GM19351 (cell line): ENCODE measurements at regions not wholly inside any gene's neighbourhood (a gene's known extent, or its start where the extent isn't known, plus 50 kb on each side); places are given as distances from the start of the nearest gene placed in this dataset.

Experiments
- ATAC-seq: cut with Tn5 transposase; IDR thresholded peaks from one replicate; pipeline ENCODE4 v1.9.1; 2021; ENCODE audit warnings: mild to moderate bottlenecking, moderate library complexity; ENCODE audit not compliant: unreplicated experiment

DNA sequence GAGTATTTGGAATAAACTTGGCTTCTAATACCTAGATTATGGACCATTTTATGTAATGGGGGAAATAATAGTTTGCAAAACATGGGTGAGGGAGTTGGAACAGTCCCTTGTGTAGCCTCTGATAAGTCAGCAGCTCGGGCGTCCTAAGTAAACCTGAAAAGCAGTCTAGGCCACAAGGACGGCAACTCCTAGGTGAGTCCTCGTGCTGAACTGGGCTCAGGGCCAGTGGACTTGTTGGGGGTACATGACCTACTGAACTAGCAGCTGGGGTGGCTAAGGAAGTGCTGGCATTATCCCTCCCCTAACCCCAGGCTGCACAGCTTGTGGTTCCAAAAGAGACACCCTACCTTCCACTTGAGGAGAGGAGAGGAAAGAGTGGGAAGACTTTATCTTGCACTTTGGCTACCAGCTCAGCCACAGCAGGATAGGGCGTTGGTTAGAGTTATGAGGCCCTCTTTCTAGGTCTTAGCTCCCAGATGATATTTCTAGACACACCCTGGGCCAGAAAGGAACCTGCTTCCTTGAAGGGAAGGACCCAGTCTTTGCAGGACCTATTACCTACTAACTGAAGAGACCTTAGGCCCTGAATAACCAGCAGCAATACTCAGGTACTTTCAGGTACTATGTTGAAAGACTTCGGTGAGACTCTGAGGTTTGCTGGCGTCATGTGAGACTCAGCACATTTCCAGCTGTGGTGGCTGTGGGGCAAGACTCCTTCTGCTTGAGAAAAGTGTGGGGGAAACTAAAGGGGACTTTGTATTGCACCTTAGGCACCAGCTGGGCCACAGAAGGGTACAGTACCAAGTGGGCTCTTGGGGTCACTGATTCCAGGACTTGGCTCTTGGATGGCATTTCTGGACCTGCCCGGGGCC, 71.0 kb downstream of the AQP4 start:
- no peak for ATAC-seq

DNA sequence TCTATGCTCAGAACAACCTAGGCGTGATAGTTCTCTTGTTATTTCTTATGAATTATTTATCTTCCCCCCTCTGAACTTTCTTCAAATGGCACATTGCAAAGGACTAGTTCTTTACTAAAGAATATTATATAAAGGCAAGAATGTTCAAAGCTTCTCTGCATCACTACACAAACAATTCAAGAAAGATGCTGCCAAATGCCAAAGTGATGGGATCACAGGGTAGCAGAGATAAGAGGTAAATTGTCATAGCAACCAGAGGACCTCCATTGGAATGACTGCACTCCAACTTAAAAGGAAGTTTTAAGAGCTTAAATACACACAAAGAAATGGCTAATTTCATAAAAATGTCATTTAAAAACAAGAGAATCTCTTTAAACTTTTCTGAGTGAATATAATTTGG, 72.8 kb downstream of the AQP4 start:
- ATAC-seq: no peak

GRCh38 chr18:26791676-26792075, 73.8 kb downstream of the AQP4 start:
- ATAC-seq: no peak

DNA sequence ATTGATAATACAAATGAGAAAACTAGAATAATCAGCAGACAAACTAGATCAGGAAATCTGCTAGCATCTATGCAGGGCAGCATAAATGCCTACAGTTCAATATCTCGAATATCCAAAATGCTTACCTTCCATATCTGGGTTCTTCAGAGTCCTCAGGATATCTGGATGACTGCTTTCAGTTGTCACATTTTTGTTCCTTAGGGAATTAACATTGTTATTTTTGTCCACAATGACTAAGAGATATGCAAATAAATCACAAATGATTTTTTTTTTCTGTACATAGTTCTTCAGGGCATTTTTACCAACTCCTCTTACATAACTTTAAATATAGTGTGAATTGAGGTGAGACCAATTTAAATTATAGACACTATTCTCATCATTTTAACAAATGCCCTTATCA, 80.9 kb downstream of the AQP4 start:
- ATAC-seq: no peak

DNA sequence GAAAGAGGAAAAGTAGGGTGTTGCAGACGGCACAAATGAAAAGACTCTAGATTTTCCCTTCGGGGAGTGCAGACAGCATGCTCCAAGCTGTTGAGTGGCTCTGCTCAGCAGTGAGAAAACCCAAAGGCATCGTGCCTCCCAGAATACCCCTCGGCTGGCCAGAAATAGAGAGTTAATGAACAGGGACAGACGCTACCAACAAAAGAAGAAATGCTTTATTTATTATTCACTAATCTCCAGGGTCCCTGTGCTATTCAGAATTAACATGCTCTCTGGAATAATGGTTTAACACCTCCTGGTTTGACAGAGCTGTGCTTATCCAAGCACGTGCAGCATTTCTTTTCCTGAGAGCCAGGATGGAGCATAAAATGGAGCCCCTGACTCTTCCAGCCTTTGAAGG, 82.3 kb downstream of the AQP4 start:
- ATAC-seq: no peak

GRCh38 chr18:26780520-26781325, 84.8 kb downstream of the AQP4 start:
- ATAC-seq: peak; percentile 57

- no peak for ATAC-seq
Observed at GRCh38 chr18:26778054-26778393, 87.5 kb downstream of the AQP4 start.

DNA sequence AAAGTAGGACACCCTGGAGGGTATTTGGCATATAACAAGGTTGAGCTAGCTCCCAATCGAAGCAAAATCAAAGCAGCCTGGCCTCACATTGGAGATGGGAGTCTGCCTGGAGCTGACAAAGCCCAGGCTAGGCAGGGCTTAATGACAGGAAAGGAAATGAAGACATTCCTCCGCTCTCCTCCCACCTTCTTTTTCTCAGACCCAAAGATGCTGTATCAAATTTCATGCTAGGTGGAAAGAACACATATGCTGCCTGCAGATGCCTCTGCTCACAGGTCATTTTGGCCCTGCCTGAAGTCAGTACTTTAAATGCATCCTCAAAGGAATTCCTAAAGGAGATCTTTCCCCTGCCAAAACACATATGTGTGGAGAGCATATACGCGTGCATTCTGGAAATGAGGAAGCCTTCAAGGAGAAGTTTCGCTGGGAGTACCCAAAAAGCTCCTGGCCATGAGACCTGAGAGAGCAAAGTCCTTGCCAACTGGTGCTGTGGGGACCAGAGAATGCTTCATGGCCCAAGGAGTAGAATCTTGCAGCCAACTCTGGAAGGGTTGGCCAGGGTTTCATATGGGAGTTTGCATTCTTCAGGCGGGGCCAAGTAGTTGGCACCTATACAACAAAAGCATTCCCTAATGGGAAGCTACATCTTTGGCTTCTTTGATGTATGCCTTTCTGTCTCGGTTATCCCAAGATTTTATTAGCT, 88.0 kb downstream of the AQP4 start:
- ATAC-seq: no peak

- no peak for ATAC-seq
Observed at GRCh38 chr18:26772691-26773090, 92.8 kb downstream of the AQP4 start.

DNA sequence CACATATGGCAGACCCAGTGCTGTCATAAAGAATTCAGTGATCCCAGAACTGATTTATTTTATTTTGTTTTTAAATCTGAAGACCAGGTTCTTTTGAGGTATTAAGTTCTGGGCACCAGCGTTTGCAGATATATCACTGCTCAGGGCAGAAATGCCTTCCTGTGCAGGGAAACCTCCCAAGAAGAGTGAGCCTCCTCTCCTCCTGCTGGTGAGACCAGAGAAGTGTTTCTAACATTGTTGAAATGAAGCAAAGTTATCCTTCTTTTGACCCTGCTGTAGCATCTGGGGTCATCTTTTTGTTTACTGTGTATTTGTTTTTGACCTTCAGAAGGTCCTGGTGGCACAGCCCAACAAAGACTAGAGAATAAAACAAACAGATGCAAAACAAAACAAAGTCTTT, 94.0 kb downstream of the AQP4 start:
- ATAC-seq: peak; percentile 68

- no peak for ATAC-seq
Observed at GRCh38 chr18:26768385-26768784, 97.1 kb downstream of the AQP4 start.

DNA sequence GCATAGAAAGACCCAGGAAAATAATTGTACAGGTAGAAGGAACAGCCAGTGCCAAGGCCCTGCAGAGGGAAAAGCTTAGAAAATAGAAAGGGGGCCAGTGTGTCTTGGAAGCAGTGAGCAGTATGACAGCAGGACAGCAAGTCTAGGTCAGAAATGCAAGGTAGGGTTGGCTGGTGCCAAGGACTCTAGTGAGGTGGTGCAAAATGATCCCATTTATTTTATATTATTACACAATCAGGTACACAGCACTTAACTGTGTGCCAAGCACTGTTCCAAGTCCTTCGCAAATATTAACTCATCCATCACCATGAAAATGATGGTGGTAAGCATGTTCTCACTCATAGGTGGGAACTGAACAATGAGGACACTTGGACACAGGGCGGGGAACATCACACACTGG, 100.0 kb downstream of the AQP4 start:
- ATAC-seq: no peak

DNA sequence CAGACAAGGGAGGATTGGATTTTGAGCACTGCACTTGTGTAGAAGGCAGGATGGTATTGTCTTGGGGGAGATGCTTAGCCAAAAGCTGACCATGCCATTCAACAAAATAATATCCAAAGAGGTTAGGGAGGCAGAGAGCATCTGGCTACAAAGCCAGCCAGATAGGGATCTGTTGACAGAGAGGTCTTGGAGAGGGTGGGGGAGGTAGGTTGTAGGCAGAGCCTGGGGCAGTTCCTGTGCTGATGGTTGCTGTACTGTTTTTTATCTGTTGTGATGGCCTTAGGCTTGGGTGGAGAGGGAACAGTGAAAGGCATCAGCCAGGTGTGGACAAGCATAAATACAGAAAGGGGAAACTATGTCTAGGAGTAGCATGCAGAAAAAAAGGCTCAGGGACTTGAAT, 100.9 kb downstream of the AQP4 start:
- ATAC-seq: no peak

DNA sequence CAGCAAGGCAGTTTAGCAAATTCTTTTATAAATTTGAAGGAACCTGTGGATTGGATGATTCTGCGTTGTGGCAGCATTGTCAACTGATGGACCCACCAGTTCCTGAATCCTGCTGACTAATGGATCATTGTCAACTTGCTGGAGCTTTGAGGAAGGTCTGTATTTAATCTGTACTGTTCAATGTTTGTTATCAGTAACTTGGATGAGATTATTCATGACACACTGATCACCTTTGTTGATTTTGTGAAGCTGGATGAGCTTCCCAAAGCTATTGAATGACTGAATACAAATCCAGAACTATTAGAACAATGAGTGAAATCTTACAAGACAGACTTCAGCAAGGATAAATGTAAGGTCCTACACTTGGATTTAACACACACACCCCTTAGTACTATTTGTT, 101.3 kb downstream of the AQP4 start:
- ATAC-seq: no peak

DNA sequence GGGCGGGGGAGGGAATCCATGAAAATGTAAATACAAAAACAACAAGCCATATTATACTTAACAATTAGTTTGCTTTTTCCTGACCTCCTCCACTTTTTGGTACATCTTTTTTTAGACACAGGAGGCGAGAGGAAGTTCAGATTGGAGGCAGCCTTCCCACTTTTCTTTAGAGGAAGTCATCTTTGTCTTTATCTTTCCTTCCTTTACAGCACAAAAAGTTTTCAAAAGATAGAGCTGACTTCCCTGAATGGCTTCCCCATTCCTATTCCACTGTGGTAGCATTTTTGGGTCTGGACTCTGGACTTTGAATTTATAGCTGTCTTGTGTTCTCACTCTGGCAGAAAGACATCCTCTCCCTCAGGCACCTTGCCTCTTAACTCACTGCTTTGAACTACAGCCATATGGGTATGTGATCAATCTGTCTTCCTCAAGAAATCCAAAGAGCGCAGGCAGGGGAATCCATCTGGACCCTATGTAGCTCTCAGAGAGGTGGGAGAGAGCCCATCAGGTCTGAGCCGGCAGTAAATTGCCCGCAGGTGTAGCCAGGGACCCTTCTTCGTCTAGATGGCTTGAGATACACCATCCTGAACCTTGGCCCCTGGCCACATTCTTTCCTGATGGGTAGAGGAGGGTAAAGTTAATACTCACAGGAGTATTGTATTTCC, 101.9 kb downstream of the AQP4 start:
- no peak for ATAC-seq

DNA sequence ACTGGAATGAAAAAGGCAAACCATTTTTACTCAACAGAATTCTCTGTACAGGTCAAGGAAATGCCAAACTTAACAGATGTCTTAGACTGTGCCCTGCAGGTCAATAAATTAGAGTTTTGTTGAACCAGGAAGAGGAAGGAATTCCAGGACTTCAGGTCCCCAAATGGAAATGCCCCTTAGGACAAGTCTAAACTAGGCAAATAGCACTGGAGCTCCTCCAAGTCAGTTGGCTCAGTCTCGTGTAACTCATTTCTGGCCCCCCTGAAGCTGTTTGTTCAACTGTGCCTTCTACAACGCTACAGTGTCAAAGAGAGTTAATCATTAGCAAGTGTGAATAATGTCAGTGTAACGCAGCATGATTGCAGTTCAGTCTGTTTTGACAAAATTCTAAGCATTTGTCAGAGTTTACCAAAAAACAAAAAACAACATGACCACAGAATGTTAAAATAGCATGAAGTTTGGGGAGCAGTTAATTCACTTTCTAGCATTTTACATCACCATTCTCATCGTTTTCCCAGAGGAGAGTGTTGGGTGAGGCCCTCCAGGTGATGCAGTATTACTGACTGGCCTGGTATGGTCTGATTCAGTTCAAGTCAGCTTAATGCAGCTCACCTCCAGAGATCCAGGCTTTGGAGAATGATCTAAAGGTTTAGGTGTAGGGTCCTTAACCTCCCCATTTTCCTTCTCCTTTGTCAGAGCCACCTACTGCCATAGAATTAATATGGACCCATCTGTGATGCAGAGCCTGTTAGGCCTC, 108.1 kb downstream of the AQP4 start:
- no peak for ATAC-seq

DNA sequence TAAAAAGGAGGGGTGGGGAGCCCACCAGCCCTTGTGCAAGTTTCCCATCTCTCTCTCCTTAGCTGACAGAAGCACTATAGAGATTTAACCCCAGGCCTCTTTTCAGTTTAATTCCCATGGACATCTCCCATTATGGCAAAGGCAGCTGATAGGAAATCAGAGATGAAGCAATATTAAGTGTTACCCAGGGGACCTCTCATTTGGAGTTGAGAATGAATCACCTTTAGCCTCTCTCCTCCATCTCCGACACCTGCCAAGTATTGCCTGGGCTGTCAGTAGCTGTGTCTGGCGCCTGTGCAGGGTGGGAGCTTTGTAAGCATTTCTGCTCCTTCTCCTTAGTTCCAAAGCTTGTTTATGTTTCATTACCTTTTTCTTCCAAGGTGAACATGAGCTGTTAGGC, 109.0 kb downstream of the AQP4 start:
- no peak for ATAC-seq

DNA sequence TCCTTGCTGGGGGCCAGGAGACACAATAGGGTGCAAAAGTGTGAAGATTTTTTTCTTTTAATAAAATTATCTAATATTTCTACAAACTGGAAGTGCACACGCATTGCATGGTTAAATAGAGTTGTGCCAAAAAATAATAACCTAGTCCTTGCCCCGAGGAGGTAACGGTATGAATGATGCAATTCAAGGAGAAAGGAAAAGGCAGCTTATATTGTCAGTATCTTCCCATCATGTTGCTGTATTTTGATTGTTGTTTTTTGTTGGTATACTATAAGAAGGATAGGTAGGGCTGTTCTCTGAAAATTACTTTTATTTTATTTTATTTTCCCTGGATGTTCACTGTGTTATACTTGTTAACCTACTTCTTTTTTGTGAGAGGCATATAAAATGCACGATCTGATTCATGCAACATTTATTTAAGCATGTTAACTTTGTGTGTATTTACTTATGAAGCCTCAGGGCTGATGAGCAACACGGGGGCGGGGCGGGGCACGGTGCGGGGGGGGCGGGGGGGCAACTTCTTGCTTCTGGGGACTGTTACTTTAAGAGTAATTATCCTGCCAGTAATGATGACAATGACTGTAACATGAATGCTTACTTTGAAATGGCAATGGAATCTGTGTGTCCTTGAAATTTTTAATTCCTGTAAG, 118.6 kb downstream of the AQP4 start:
- no peak for ATAC-seq

DNA sequence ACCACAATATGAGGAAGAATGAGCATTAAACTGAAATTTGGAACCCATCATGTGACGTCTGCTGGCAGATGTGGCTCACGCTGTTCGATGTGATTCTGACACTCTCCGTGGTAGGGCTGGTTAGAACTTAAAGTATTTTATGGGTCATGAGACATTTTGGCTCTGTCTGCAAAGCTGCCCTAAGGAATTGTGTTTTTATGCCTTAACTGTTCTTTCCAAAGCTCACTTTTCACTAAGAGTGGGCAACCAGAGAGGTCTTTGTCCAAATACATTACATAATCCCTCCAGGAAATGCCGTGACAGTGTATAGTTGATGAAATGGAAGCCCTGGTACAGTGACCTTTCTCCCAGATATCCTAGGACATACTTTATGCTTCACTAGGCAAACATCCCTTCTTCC, 119.1 kb downstream of the AQP4 start:
- ATAC-seq: no peak
